HEK293T (cell line): ENCODE measurements at regions not wholly inside any gene's neighbourhood (a gene's known extent, or its start where the extent isn't known, plus 50 kb on each side); places are given as distances from the start of the nearest gene placed in this dataset.

ENCODE experiments used
- CTCF ChIA-PET: fragments of 350-600 bp; formaldehyde crosslinking; extraction: SDS; loops from one replicate; lab custom pipeline; 2021; ENCODE audit warnings: antibody characterized with exemption, inconsistent platforms; lab: Yijun Ruan, JAX
- POLR2A ChIA-PET: fragments of 350-600 bp; formaldehyde crosslinking; extraction: SDS; loops from one replicate; lab custom pipeline; 2020; ENCODE audit warnings: antibody characterized with exemption, inconsistent platforms; lab: Yijun Ruan, JAX
- DNase-seq: peaks from one replicate; pipeline ENCODE4 v3.0.0; 2012; ENCODE audit warnings: mixed read lengths; ENCODE audit errors: extremely low spot score
- ARNT ChIP-seq: fragments of 450-650 bp; IDR thresholded peaks from 2 replicates; pipeline ENCODE4 v1.6.1; 2017; ENCODE audit warnings: mild to moderate bottlenecking
- BHLHE40 ChIP-seq: fragments of 450-650 bp; IDR thresholded peaks from 2 replicates; pipeline ENCODE4 v1.6.1; 2016; ENCODE audit warnings: mild to moderate bottlenecking, moderate library complexity, borderline replicate concordance
- CTBP1 ChIP-seq: fragments of 450-650 bp; IDR thresholded peaks from 2 replicates; pipeline ENCODE4 v1.6.1; 2016; ENCODE audit warnings: borderline replicate concordance
- ELF4 ChIP-seq: fragments of 450-650 bp; IDR thresholded peaks from 2 replicates; pipeline ENCODE4 v1.6.1; 2017; ENCODE audit warnings: antibody characterized with exemption
- FOXA1 ChIP-seq: fragments of 450-650 bp; IDR thresholded peaks from 2 replicates; pipeline ENCODE4 v1.6.1; 2016; ENCODE audit warnings: mild to moderate bottlenecking
- FOXK2 ChIP-seq: fragments of 450-650 bp; IDR thresholded peaks from 2 replicates; pipeline ENCODE4 v1.6.1; 2016; ENCODE audit warnings: mild to moderate bottlenecking
- FOXM1 ChIP-seq: fragments of 450-650 bp; IDR thresholded peaks from 2 replicates; pipeline ENCODE4 v1.6.1; 2017; ENCODE audit warnings: mild to moderate bottlenecking, borderline replicate concordance
- HDGF ChIP-seq: fragments of 450-650 bp; IDR thresholded peaks from 2 replicates; pipeline ENCODE4 v1.6.1; 2017; ENCODE audit warnings: antibody characterized with exemption, borderline replicate concordance
- L3MBTL2 ChIP-seq: fragments of 450-650 bp; conservative IDR thresholded peaks from 2 replicates; pipeline ENCODE4 v1.6.1; 2016; ENCODE audit warnings: mild to moderate bottlenecking
- LEF1 ChIP-seq: fragments of 450-650 bp; IDR thresholded peaks from 2 replicates; pipeline ENCODE4 v1.6.1; 2017; ENCODE audit warnings: mild to moderate bottlenecking, borderline replicate concordance
- NFRKB ChIP-seq: fragments of 450-650 bp; IDR thresholded peaks from 2 replicates; pipeline ENCODE4 v1.6.1; 2016; ENCODE audit warnings: mild to moderate bottlenecking, moderate library complexity
- SP1 ChIP-seq: fragments of 450-650 bp; IDR thresholded peaks from 2 replicates; pipeline ENCODE4 v1.6.1; 2017
- SUZ12 ChIP-seq: fragments of 450-650 bp; IDR thresholded peaks from 2 replicates; pipeline ENCODE4 v1.6.1; 2016; ENCODE audit warnings: mild to moderate bottlenecking
- TARDBP ChIP-seq: fragments of 450-650 bp; IDR thresholded peaks from 2 replicates; pipeline ENCODE4 v1.6.1; 2016
- ZNF384 ChIP-seq: fragments of 450-650 bp; IDR thresholded peaks from 2 replicates; pipeline ENCODE4 v1.6.1; 2016
- TF ChIP-seq, protein P1 (sequence below): fragments of 450-650 bp; IDR thresholded peaks from 2 replicates; pipeline ENCODE4 v1.6.1; 2016

DNA sequence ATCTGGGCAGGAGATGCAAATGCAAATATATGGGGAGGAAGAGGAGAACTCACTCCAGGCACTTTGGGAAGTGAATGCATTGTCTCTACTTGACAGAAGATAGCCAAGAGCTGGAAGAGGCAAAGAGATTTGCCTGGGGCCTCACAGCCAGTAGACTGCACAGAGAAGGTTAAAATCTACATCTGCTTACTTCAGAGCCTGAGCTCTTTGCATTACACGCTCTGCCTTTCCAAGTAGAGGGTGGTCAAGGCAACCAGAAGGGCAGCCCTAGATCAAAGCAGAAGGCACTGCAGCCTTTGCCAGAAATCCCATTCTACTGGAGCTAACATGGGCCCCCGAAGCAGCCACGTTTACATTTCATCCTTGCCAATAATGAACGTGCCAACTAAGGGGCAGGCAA, 407.2 kb upstream of the CCL2 start:
- CTCF ChIA-PET, result no interaction called here
- DNase-seq, result no peak
- TF ChIP-seq, protein P1, sequence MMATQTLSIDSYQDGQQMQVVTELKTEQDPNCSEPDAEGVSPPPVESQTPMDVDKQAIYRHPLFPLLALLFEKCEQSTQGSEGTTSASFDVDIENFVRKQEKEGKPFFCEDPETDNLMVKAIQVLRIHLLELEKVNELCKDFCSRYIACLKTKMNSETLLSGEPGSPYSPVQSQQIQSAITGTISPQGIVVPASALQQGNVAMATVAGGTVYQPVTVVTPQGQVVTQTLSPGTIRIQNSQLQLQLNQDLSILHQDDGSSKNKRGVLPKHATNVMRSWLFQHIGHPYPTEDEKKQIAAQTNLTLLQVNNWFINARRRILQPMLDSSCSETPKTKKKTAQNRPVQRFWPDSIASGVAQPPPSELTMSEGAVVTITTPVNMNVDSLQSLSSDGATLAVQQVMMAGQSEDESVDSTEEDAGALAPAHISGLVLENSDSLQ, result no peak
- TF ChIP-seq FOXM1 (no peak), ELF4 (no peak), ARNT (no peak)
- POLR2A ChIA-PET, result no interaction called here

DNA sequence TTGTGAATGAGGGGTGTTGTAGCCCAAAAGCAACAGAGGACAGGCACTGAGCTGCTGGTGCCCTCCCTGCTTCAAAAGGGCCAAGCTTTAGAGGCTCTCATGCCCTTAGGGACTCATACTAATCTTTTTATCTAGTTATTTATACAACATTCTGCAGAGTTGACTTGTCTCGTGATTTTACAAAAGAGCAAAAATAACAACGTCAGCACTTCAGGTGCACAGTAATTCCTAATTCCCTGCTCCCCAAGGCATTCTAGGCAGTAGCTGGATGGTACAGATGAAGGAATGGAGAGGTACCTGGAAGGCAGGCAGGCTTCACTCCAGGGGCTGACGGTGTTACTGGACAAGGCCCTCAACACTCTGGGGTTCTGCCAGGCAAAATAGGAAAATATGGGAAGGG, 406.7 kb upstream of the CCL2 start:
- TF ChIP-seq HDGF (no peak), FOXK2 (no peak), LEF1 (no peak), L3MBTL2 (no peak), TARDBP (no peak), BHLHE40 (no peak), ZNF384 (no peak), FOXA1 (no peak), NFRKB (no peak), CTBP1 (no peak), FOXM1 (no peak)
- TF ChIP-seq, protein P1, result no peak
- DNase-seq, result no peak
- CTCF ChIA-PET, result no interaction called here
- POLR2A ChIA-PET, result no interaction called here

DNA sequence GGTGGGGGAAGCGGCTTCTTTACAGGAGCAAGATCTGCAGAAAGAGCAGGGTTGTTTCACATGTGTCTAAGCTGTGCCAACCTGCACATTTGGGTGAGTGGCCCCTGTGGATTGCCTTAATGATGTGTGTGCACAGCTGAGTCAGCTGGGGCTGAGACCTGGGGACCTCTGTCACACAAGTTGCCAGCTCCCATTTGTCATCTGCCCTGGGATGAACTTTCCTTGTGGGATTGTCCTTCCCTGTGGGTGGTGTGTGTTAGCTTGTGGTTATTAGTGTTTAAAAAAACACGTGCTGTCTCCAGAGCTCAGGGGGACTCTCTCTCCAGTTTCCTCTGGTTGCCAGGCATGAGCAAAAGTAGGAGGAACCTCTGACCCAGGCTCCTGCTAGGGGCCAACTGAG, 400.5 kb upstream of the CCL2 start:
- no peak for DNase-seq
- TF ChIP-seq LEF1, result no peak
- TF ChIP-seq HDGF, result no peak
- no peak for TF ChIP-seq SUZ12
- TF ChIP-seq TARDBP, result no peak
- TF ChIP-seq ARNT, result no peak
- no peak for TF ChIP-seq BHLHE40
- TF ChIP-seq NFRKB, result no peak
- TF ChIP-seq ZNF384, result no peak
- TF ChIP-seq SP1, result no peak
- TF ChIP-seq FOXA1, result no peak
- no peak for TF ChIP-seq CTBP1
- TF ChIP-seq ELF4, result no peak
- no peak for TF ChIP-seq L3MBTL2
- POLR2A ChIA-PET, result no interaction called here
- CTCF ChIA-PET, result no interaction called here

- ChIA-PET CTCF (no interaction called here), POLR2A (no interaction called here)
- no peak for DNase-seq
- no peak for TF ChIP-seq L3MBTL2
- no peak for TF ChIP-seq CTBP1
- no peak for TF ChIP-seq NFRKB
- TF ChIP-seq SUZ12, result no peak
- no peak for TF ChIP-seq FOXM1
- TF ChIP-seq BHLHE40, result no peak
- no peak for TF ChIP-seq LEF1
- no peak for TF ChIP-seq ARNT
- no peak for TF ChIP-seq TARDBP
- TF ChIP-seq ELF4, result no peak
- TF ChIP-seq ZNF384, result no peak
- no peak for TF ChIP-seq HDGF
- TF ChIP-seq FOXK2, result no peak
- TF ChIP-seq FOXA1, result no peak
- TF ChIP-seq SP1, result no peak
- TF ChIP-seq, protein P1, result no peak
Measured at GRCh38 chr17:33858121-33858520, 397.0 kb upstream of the CCL2 start.

DNA sequence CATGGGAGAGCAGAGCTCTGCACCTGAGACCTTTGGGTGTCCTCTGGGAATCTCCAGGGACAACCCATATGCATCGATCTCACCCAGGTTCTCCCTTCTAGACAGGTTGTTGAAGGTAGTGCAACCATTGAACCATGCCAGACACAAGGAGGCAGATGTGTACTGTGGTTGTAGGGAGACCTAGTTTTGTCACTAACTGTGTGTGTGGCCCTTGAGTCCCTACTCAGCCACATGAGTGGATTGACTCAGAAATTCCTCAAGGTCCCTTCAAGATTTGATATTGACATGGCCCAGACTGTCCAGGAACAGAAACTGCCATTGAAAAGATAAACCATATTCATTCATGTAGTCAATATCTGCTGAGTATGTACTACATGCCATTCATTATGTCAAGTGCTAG, 396.4 kb upstream of the CCL2 start:
- ChIA-PET POLR2A (no interaction called here), CTCF (no interaction called here)
- no peak for TF ChIP-seq NFRKB
- no peak for TF ChIP-seq ZNF384
- no peak for DNase-seq

DNA sequence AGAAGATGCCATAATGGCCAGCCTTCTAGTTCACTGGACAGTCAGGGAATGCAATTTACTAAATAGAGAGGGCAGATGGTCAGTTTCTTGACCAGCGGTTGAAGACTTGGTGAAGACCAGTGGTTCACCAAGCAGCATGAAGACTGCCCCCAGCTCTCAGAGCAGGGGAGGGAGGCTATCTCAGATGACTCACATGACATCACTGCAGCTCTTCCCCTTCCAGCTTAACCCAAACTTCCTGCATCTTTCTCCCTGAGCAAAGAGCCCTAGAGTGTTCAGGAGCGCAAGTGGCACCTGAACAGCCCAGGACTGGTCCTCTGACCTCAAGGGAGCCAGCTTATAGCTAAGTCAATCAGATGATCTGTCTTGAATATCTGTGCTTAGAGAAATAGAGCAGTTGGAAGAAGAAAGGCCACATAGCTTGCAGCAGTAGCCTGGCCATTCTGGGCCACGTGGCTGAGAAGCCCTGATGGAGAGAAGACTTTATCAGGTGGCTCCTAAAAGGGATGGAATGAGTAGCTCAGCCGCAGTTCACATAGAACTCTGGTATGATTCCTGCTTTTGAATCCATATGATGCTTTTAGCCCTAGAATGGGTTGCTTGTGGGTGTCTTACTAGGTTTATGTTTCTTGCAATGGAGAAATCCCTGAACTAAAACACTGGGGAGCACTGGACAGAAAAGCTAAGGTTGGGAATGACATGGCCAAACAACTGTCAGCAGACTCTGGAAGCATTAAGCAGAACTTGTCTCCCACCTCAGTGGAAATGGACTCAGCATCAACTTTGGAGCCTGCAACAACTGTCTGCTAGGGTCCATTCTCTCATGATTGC, 392.1 kb upstream of the CCL2 start:
- TF ChIP-seq ZNF384 (no peak), BHLHE40 (no peak), FOXA1 (no peak), ARNT (no peak), FOXM1 (no peak), SUZ12 (no peak), CTBP1 (no peak), L3MBTL2 (no peak), TARDBP (no peak), ELF4 (no peak), HDGF (no peak), NFRKB (no peak), FOXK2 (no peak), LEF1 (no peak)
- TF ChIP-seq, protein P1, result no peak
- no peak for DNase-seq
- ChIA-PET POLR2A (no interaction called here), CTCF (no interaction called here)
